ENCODE measurements at regions not wholly inside any gene's neighbourhood (a gene's known extent, or its start where the extent isn't known, plus 50 kb on each side); places are given as distances from the start of the nearest gene placed in this dataset.

GRCh38 chr3:63202529-63202928, 75.6 kb upstream of the SYNPR start:
- TF ChIP-seq PPARA (CRISPR knock-in tag; IDR thresholded peaks at IDR 0.05; ENCODE audit: borderline replicate concordance) (no peak), PATZ1 (CRISPR knock-in tag; IDR thresholded peaks at IDR 0.05; ENCODE audit: borderline replicate concordance) (no peak), CSDC2 (CRISPR knock-in tag; IDR thresholded peaks at IDR 0.05) (no peak), ARNTL (CRISPR knock-in tag; IDR thresholded peaks at IDR 0.05; ENCODE audit: borderline replicate concordance, low read depth) (no peak), TOX (CRISPR knock-in tag; IDR thresholded peaks at IDR 0.05; ENCODE audit: borderline replicate concordance) (no peak), ISL1 (CRISPR knock-in tag; IDR thresholded peaks at IDR 0.05) (no peak), ZC3H10 (CRISPR knock-in tag; IDR thresholded peaks at IDR 0.05) (no peak), ZFP30 (CRISPR knock-in tag; IDR thresholded peaks at IDR 0.05) (no peak), ESRRG (CRISPR knock-in tag; IDR thresholded peaks at IDR 0.05) (no peak), GLIS3 (CRISPR knock-in tag; IDR thresholded peaks at IDR 0.05) (no peak), TCF4 (CRISPR knock-in tag; IDR thresholded peaks at IDR 0.05; ENCODE audit: borderline replicate concordance) (no peak)
- TF ChIP-seq, protein P1, sequence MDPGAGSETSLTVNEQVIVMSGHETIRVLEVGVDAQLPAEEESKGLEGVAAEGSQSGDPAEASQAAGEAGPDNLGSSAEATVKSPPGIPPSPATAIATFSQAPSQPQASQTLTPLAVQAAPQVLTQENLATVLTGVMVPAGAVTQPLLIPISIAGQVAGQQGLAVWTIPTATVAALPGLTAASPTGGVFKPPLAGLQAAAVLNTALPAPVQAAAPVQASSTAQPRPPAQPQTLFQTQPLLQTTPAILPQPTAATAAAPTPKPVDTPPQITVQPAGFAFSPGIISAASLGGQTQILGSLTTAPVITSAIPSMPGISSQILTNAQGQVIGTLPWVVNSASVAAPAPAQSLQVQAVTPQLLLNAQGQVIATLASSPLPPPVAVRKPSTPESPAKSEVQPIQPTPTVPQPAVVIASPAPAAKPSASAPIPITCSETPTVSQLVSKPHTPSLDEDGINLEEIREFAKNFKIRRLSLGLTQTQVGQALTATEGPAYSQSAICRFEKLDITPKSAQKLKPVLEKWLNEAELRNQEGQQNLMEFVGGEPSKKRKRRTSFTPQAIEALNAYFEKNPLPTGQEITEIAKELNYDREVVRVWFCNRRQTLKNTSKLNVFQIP (CRISPR knock-in tag; IDR thresholded peaks at IDR 0.05; ENCODE audit: borderline replicate concordance, low read depth) = no peak
- TF ChIP-seq, protein P2, sequence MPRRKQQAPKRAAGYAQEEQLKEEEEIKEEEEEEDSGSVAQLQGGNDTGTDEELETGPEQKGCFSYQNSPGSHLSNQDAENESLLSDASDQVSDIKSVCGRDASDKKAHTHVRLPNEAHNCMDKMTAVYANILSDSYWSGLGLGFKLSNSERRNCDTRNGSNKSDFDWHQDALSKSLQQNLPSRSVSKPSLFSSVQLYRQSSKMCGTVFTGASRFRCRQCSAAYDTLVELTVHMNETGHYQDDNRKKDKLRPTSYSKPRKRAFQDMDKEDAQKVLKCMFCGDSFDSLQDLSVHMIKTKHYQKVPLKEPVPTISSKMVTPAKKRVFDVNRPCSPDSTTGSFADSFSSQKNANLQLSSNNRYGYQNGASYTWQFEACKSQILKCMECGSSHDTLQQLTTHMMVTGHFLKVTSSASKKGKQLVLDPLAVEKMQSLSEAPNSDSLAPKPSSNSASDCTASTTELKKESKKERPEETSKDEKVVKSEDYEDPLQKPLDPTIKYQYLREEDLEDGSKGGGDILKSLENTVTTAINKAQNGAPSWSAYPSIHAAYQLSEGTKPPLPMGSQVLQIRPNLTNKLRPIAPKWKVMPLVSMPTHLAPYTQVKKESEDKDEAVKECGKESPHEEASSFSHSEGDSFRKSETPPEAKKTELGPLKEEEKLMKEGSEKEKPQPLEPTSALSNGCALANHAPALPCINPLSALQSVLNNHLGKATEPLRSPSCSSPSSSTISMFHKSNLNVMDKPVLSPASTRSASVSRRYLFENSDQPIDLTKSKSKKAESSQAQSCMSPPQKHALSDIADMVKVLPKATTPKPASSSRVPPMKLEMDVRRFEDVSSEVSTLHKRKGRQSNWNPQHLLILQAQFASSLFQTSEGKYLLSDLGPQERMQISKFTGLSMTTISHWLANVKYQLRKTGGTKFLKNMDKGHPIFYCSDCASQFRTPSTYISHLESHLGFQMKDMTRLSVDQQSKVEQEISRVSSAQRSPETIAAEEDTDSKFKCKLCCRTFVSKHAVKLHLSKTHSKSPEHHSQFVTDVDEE (CRISPR knock-in tag; IDR thresholded peaks at IDR 0.05) = no peak

GRCh38 chr3:63207066-63207590, 71.0 kb upstream of the SYNPR start:
- ATAC-seq = no peak
- TF ChIP-seq SNAI2 (CRISPR knock-in tag; IDR thresholded peaks at IDR 0.05) (no peak), PPARA (CRISPR knock-in tag; IDR thresholded peaks at IDR 0.05; ENCODE audit: borderline replicate concordance) (no peak), CSDC2 (CRISPR knock-in tag; IDR thresholded peaks at IDR 0.05) (no peak), BACH2 (CRISPR knock-in tag; IDR thresholded peaks at IDR 0.05; ENCODE audit: borderline replicate concordance) (no peak), ZNF8 (CRISPR knock-in tag; IDR thresholded peaks at IDR 0.05) (no peak), RARB (CRISPR knock-in tag; IDR thresholded peaks at IDR 0.05) (no peak)
- TF ChIP-seq, protein P3, sequence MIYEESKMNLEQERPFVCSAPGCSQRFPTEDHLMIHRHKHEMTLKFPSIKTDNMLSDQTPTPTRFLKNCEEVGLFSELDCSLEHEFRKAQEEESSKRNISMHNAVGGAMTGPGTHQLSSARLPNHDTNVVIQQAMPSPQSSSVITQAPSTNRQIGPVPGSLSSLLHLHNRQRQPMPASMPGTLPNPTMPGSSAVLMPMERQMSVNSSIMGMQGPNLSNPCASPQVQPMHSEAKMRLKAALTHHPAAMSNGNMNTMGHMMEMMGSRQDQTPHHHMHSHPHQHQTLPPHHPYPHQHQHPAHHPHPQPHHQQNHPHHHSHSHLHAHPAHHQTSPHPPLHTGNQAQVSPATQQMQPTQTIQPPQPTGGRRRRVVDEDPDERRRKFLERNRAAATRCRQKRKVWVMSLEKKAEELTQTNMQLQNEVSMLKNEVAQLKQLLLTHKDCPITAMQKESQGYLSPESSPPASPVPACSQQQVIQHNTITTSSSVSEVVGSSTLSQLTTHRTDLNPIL (CRISPR knock-in tag; IDR thresholded peaks at IDR 0.05; ENCODE audit: low read depth) = no peak
- TF ChIP-seq, protein P2 (CRISPR knock-in tag; IDR thresholded peaks at IDR 0.05) = no peak

More at GRCh38 chr3:63202529-63202928, 75.6 kb upstream of the SYNPR start:
- ATAC-seq = no peak

- ATAC-seq = no peak
- TF ChIP-seq ZC3H10 (CRISPR knock-in tag; IDR thresholded peaks at IDR 0.05) = no peak
- no peak for TF ChIP-seq PPARA (CRISPR knock-in tag; IDR thresholded peaks at IDR 0.05; ENCODE audit: borderline replicate concordance)
- TF ChIP-seq, protein P2 (CRISPR knock-in tag; IDR thresholded peaks at IDR 0.05) = no peak
- no peak for TF ChIP-seq ZFP3 (CRISPR knock-in tag; IDR thresholded peaks at IDR 0.05)
- TF ChIP-seq, protein P3 (CRISPR knock-in tag; IDR thresholded peaks at IDR 0.05; ENCODE audit: low read depth) = no peak
- no peak for TF ChIP-seq BACH2 (CRISPR knock-in tag; IDR thresholded peaks at IDR 0.05; ENCODE audit: borderline replicate concordance)
Measured at GRCh38 chr3:63228087-63228486, 50.0 kb upstream of the SYNPR start.
